ENCODE measurements at regions not wholly inside any gene's neighbourhood (a gene's known extent, or its start where the extent isn't known, plus 50 kb on each side); places are given as distances from the start of the nearest gene placed in this dataset.

DNA sequence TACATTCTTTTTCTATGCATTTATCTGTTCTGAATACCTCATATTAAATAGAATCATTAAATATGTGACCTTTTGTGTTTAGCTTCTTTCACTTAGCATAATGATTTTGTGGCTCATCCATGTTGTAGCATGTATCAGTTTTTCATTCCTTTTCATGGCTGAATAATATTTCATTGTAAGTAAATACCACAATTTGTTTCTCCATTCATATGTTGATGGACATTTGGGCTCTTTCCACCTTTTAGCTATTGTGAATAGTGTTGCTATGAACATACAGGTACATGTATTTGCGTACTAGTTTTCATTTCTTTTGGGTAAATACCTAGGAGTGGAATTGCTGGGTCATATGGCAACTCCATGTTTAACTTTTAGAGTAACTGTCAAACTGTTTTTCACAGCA, 85.1 kb downstream of the GNL3L start:
- TF ChIP-seq, protein P1, sequence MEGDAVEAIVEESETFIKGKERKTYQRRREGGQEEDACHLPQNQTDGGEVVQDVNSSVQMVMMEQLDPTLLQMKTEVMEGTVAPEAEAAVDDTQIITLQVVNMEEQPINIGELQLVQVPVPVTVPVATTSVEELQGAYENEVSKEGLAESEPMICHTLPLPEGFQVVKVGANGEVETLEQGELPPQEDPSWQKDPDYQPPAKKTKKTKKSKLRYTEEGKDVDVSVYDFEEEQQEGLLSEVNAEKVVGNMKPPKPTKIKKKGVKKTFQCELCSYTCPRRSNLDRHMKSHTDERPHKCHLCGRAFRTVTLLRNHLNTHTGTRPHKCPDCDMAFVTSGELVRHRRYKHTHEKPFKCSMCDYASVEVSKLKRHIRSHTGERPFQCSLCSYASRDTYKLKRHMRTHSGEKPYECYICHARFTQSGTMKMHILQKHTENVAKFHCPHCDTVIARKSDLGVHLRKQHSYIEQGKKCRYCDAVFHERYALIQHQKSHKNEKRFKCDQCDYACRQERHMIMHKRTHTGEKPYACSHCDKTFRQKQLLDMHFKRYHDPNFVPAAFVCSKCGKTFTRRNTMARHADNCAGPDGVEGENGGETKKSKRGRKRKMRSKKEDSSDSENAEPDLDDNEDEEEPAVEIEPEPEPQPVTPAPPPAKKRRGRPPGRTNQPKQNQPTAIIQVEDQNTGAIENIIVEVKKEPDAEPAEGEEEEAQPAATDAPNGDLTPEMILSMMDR (IDR thresholded peaks at IDR 0.05), result no peak
- no peak for TF ChIP-seq POLR2A (IDR thresholded peaks at IDR 0.05)
- no peak for TF ChIP-seq EP300 (IDR thresholded peaks at IDR 0.05)
- no peak for TF ChIP-seq POLR2AphosphoS5 (IDR thresholded peaks at IDR 0.05)
